Left ventricle myocardium inferior (tissue), 1 donor: ENCODE measurements at regions not wholly inside any gene's neighbourhood (a gene's known extent, or its start where the extent isn't known, plus 50 kb on each side); places are given as distances from the start of the nearest gene placed in this dataset.

ENCODE experiments used
- DNase-seq: peaks from one replicate; pipeline ENCODE4 v3.0.0-alpha.2; 2020
- H3K27ac ChIP-seq: fragments of 200-600 bp; replicated peaks from 2 replicates; pipeline ENCODE4 v1.8.0; 2021
- H3K27me3 ChIP-seq: fragments of 200-600 bp; 2 replicates; pipeline ENCODE4 v1.8.0; 2021; ENCODE audit warnings: low read depth
- H3K36me3 ChIP-seq: fragments of 200-600 bp; 2 replicates; pipeline ENCODE4 v1.8.0; 2021
- H3K4me1 ChIP-seq: fragments of 200-600 bp; 2 replicates; pipeline ENCODE4 v1.8.0; 2021
- H3K4me3 ChIP-seq: fragments of 200-600 bp; 2 replicates; pipeline ENCODE4 v1.8.0; 2021; ENCODE audit warnings: mild to moderate bottlenecking, moderate library complexity
- H3K9me3 ChIP-seq: fragments of 200-600 bp; replicated peaks from 2 replicates; pipeline ENCODE4 v1.8.0; 2021
- CTCF ChIP-seq: fragments of 200-600 bp; IDR thresholded peaks from 2 replicates; pipeline ENCODE4 v1.8.0; 2021; ENCODE audit warnings: antibody characterized with exemption, mild to moderate bottlenecking, borderline replicate concordance
- intact Hi-C: fragments of 100-400 bp; cut with micrococcal nuclease; formaldehyde crosslinking; loops from one replicate; pipeline ENCODE4 v1.11.0; 2022
- donor health status: DM: no; HTN: yes; CAD: no; lungs with severe emphysema.

DNA sequence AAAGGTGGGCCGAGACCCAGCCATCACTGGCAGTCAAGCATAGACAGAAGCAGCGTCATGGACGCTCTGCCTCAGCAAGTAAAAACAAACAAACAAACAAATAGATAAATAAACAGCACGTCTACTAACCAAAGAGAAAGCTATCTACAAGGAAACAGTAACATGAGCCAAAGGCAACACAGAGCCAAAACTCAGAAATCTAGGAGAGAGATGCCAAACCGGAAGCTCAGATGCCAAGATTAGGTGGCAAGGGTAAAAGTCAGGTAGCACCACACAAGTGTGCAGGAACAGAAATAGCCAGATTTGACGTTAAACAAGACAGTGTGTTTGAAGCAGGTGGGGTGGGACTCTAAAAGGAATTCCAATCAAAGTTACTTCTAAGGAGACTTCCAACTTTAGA is 448.3 kb upstream of the NFIA start:
- intact Hi-C loops: no loop called here
- TF ChIP-seq CTCF: no peak
- H3K27ac ChIP-seq: no peak overlapping the region
- H3K27me3 ChIP-seq: no peaks in the 10 kb centered on the region
- no peak for DNase-seq
- no peak overlapping the region for H3K4me3 ChIP-seq
- H3K9me3 ChIP-seq: no peaks in the 10 kb centered on the region
- H3K4me1 ChIP-seq: no peaks in the 10 kb centered on the region
- H3K36me3 ChIP-seq: no peaks in the 10 kb centered on the region

DNA sequence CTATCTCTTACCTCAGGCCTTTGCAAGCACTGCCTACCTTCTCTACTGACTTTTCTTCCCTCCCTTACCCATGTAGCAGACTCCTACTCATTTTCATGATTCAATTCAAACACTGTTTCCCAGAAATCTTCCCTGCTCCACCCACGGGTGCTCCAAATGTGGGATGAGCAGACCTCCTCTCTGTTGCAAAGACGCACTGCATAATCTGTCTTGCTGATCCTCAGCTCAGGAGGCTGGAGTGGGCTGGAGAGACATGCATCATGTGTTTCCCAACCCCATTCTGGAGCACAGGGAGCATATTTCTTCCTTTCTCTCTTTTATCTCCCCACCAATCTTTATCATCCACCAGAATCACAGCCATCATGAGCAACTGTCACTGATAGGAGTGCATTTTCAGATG is 459.9 kb upstream of the NFIA start:
- H3K27me3 ChIP-seq: no peaks in the 10 kb centered on the region
- H3K27ac ChIP-seq: no peak overlapping the region
- no peaks in the 10 kb centered on the region for H3K9me3 ChIP-seq
- no peak overlapping the region for H3K4me3 ChIP-seq
- no peaks in the 10 kb centered on the region for H3K36me3 ChIP-seq
- no peak for TF ChIP-seq CTCF
- intact Hi-C loops: no loop called here
- H3K4me1 ChIP-seq: peaks cover 22% of the 10 kb centered on the region
- DNase-seq: no peak

DNA sequence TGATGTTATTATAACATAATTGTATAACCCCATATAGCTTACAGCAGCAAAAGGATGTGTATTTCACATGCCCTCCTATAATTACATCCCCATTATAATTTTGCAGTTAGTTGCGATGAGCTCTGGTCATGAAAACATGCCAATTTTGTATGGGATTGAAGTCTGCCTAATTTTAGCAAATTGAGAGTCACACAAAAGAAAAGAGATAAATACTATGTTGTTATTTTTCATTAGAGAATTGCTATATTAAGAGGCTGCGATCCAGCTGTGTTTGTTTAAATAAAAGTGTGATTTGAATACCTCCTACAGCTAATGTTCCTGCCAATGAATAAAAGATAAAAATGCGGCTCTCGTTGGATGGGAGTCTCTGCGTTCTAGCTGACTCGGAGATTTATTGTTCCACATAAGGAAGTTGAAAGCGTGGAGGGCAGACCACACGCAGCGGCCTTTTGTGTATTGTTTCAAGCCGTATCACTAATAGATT is 461.0 kb upstream of the NFIA start:
- no peak overlapping the region for H3K27ac ChIP-seq
- no peaks in the 10 kb centered on the region for H3K27me3 ChIP-seq
- no peak for TF ChIP-seq CTCF
- no peaks in the 10 kb centered on the region for H3K9me3 ChIP-seq
- no peak for DNase-seq
- no peaks in the 10 kb centered on the region for H3K36me3 ChIP-seq
- H3K4me1 ChIP-seq: peaks cover 22% of the 10 kb centered on the region
- no peak overlapping the region for H3K4me3 ChIP-seq
- intact Hi-C loops: no loop called here

- Histone ChIP-seq H3K27me3 (no peaks in the 10 kb centered on the region), H3K27ac (peak overlapping the region; percentile 35), H3K4me3 (no peak overlapping the region), H3K36me3 (no peaks in the 10 kb centered on the region), H3K9me3 (no peaks in the 10 kb centered on the region), H3K4me1 (peaks cover 22% of the 10 kb centered on the region)
- intact Hi-C loops: no loop called here
- no peak for TF ChIP-seq CTCF
- DNase-seq: peak; percentile 12
These were observed 462.3 kb upstream of the NFIA start for GRCh38 chr1:60620087-60620486.

DNA sequence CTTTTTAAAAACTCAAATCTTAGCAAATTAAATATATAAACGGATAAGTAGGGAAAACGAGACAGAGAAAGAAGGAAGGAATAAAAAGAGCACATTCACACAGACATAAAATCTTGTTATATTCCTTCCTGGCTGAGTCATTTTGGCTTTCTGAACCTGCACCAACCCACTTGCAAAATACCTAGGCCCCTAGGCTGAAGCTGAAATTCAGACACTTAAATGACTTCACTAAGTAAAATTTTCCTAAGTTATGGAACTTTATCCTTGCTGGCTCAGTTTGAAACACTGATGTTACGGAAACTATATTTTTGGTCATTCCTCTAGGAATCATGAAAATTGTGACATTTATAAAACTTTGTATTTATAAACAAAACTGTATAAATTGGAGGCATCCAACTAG is 462.8 kb upstream of the NFIA start:
- Histone ChIP-seq H3K27ac (peak overlapping the region; percentile 35), H3K27me3 (no peaks in the 10 kb centered on the region)
- intact Hi-C loops: no loop called here

More for the DNA sequence above, 462.8 kb upstream of the NFIA start:
- Histone ChIP-seq H3K36me3 (no peaks in the 10 kb centered on the region), H3K4me3 (no peak overlapping the region), H3K4me1 (peaks cover 22% of the 10 kb centered on the region), H3K9me3 (peaks cover 5% of the 10 kb centered on the region)
- no peak for DNase-seq
- TF ChIP-seq CTCF: no peak
